Sigmoid colon (tissue), 4 donors: ENCODE measurements at regions not wholly inside any gene's neighbourhood (a gene's known extent, or its start where the extent isn't known, plus 50 kb on each side); places are given as distances from the start of the nearest gene placed in this dataset.

Experiments used
- EP300 ChIP-seq, 4 donors: sonication (generic); formaldehyde crosslinking; IDR thresholded peaks; one replicate each; pipeline ENCODE4 v1.6.1; 2017; ENCODE audit warnings: antibody characterized with exemption in 4 of 4
- POLR2A ChIP-seq, 2 donors: fragments of 450-650 bp; IDR thresholded peaks; one replicate each; pipeline ENCODE4 v1.6.1; 2016; ENCODE audit warnings: antibody characterized with exemption in 2 of 2, mild to moderate bottlenecking in 2 of 2, moderate library complexity in 2 of 2
- POLR2AphosphoS5 ChIP-seq, 4 donors: sonication (generic); formaldehyde crosslinking; IDR thresholded peaks; one replicate each; pipeline ENCODE4 v1.6.1; 2017; ENCODE audit warnings: antibody characterized with exemption in 4 of 4
- TF ChIP-seq, protein P1 (sequence below), 4 experiments: fragments of 450-650 bp in 3 of 4; fragments of 200-600 bp in 1 of 4; IDR thresholded peaks; one replicate each; pipeline ENCODE4 v1.5.1; 2016 to 2019; ENCODE audit warnings: antibody characterized with exemption in 4 of 4, mild to moderate bottlenecking in 3 of 4, moderate library complexity in 2 of 4

DNA sequence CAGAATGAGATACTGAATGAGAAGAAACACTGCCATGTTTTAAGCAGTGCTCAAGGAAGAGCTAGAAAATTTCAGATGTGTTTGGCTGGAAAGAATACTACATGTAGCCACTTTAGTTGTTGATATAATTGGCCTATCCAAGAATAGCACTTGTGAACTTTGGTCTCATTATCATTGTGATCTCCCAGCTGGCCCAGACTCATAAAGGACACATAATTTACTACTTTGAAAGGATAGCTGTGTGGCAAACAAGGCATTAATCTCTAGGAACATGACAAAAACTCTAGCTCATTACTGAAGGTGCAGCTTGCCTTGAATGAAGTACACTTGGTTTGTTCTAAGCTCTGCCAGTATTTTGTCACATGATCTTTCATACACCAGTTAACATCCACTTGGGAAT lies 356.3 kb downstream of the CSNK1G3 start:
- TF ChIP-seq POLR2AphosphoS5 (IDR thresholded peaks at IDR 0.05) = no peak
- TF ChIP-seq POLR2A (IDR thresholded peaks at IDR 0.05) = no peak
- no peak for TF ChIP-seq EP300 (IDR thresholded peaks at IDR 0.05)
- TF ChIP-seq, protein P1, sequence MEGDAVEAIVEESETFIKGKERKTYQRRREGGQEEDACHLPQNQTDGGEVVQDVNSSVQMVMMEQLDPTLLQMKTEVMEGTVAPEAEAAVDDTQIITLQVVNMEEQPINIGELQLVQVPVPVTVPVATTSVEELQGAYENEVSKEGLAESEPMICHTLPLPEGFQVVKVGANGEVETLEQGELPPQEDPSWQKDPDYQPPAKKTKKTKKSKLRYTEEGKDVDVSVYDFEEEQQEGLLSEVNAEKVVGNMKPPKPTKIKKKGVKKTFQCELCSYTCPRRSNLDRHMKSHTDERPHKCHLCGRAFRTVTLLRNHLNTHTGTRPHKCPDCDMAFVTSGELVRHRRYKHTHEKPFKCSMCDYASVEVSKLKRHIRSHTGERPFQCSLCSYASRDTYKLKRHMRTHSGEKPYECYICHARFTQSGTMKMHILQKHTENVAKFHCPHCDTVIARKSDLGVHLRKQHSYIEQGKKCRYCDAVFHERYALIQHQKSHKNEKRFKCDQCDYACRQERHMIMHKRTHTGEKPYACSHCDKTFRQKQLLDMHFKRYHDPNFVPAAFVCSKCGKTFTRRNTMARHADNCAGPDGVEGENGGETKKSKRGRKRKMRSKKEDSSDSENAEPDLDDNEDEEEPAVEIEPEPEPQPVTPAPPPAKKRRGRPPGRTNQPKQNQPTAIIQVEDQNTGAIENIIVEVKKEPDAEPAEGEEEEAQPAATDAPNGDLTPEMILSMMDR (IDR thresholded peaks at IDR 0.05) = no peak
